NCI-H345 (cell line): ENCODE measurements at regions not wholly inside any gene's neighbourhood (a gene's known extent, or its start where the extent isn't known, plus 50 kb on each side); places are given as distances from the start of the nearest gene placed in this dataset.
"Not testable (repeated sequence)": the region's sequence is repeated elsewhere in the genome, so short reads cannot be mapped to it uniquely, and the experiment has no call there.

ENCODE experiments used
- DNase-seq: peaks from one replicate; lab custom pipeline; 2025; lab: John Stamatoyannopoulos, UW

DNA sequence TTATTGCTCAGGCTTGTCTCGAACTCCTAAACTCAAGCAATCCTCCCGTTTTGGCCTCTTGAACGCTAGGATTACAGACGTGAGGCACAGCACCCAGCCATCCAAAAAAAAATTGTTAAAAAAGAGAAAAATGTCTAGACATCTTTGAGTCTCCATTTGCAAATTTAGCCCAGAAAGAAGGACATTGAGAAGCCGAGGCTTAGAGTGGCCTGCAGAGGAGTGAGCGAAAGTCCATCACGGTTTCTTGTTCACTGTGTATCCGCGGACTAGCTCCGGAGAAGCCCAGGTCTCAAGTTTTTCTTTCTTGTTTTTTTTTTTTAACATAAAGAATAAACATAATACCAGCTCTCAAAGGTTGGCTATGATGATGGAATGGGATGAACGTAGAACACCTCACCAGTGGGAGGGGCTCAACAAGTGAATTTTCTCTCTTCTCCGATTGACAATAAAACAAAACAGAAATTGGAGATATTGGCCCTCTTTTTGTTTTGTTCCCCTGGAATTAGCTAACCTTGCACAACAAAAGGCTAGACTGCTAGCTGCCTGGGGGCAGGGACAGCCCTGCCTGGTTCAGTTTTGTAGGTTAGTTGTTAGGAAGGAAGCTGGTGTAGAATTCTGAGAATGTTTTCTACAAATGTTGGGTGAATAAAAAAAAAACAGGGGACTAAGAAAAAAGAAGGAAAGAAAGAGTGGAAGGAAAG is 163.4 kb downstream of the MYCN start:
- DNase-seq, result no peak

DNA sequence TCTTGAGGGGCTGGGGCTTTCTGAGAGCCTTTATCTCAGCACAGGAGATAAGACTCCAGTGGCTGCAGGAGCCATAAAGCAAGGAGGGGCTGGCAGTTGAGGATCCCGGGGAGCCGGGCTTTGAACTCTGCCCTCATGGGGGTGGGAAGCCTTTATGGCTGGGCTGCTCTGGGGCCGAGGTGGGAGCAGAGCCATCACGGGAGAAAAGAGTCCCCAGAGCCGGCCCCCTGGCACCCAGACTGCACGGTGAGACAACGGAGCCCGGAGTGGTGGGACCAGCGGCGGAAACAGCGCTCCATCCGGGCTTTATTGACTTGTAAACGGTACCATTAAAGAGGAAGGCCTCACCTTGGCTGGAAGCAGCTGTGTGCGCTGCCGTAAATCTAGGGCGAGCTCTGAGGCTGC is 162.6 kb downstream of the MYCN start:
- no peak for DNase-seq

DNA sequence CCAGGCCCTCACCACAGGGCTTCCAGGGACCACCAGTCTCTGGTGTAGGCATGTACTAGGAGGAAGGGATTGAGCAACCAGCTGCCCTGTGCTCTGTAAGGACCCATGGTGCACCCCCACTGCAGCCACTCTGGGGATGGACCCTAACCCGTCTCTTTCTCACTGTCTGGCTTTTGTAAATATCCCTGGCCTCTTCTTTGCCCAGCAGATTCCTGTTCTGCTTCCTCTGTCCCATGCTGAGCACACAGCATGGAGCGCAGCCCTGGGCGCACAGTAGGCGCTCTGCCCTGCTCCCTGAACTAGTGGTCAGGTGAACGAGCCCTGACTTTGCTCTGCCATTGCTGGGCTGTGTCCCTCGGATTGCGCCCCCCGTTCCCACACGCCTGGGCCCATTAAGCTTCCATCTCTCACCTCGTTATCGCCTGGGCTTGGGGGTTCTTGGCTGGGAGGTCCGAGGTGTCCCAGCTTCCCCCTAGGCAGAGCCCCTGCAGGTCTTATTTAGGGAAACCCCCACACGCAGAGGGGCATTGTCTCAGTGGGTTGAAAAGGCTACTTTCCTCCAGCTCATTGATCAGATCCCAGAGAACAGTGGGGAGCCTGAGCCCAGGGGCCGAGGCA is 162.1 kb downstream of the MYCN start:
- DNase-seq, result no peak

DNA sequence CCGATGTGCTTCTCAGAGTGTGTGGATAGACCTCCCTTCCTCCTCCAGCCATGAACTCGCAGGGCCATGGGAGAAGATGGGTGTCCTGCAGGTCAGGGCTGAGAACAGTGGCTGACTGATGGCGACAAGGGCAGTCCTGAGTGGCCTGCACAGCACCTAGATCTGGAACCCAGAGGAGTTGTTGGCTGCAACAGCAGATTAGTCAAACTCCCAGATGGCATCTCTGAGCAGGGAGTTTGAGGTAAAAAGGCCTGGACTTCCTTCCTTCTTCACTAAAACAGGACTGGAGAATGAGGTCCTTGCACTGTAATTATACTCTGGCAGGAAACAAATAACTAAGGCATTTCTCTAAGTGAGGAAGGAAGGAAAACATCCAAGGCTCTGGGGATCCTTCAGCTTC is 160.8 kb downstream of the MYCN start:
- DNase-seq, result no peak

DNA sequence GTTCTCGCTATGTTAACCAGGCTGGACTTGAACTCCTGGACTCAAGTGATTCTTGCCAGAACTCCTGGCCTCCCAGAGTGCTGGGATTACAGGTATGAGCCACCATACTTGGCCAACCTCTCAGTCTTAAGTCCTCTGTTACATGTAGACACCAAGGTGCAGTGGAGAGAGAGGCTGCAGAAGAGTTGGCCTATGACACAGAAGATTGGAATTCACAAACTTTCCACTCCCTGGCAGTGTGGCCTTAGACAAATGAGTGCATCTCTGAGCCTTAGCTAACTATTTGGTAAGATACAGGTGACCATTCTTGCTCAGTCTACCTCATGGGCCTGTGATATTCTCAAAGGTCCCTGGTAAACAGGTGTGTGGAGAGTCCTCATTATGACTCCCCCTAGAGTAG is 159.7 kb downstream of the MYCN start:
- DNase-seq, result no peak

DNA sequence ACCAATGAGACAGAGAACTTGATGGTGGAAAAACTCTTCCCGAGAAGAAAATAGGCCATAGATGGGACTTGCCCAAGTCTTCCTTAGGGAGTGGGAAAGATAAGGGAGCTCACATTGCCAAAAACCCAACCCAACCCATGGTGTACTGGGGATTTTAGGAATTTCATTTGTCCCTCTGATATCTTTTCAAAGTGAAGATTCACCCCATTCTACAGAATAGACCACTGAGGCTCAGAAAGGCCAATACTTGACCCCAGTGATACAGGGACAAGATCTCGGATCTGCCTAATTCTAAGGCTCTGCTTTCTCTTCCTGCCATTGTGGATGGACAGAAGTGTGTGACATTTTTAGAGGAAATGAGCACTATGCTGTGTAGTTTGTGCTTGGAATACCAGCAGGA is 159.0 kb downstream of the MYCN start:
- no peak for DNase-seq

DNA sequence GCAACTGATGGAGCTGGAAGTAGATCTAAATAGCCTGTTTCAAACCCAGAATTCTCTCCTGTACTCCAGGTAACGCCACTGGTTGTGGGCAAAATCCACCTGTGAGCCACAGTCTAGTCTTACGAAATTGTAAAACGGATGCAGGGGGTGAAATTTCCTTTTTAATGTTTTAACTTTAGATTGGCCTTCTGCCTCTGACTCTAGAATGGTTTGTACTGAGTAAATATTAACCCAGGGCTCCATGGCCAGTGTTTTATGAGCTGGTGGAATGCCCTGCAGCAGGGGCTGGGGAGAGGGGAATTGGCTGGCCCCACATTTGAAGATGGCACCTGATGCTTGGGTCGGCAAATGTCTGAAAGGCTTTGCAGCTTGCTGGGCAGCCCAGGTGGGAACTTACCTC is 156.6 kb downstream of the MYCN start:
- DNase-seq, result no peak

DNA sequence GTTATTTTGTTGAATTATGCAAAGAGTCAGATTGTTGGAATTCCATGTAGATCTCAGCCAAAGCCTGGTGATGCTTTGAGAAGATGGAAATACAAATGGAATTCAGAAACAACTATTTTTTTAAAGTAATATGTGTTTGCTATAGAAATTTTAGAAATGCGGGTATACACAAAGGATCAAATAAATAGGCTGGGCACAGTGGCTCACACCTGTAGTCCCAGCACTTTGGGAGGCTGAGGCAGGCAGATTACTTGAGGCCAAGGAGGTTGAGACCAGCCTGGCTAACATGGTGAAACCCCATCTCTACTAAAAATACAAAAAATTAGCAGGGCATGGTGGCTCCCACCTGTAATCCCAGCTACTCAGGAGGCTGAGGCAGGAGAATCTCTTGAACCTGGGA is 155.1 kb downstream of the MYCN start:
- not testable (repeated sequence) for DNase-seq

DNA sequence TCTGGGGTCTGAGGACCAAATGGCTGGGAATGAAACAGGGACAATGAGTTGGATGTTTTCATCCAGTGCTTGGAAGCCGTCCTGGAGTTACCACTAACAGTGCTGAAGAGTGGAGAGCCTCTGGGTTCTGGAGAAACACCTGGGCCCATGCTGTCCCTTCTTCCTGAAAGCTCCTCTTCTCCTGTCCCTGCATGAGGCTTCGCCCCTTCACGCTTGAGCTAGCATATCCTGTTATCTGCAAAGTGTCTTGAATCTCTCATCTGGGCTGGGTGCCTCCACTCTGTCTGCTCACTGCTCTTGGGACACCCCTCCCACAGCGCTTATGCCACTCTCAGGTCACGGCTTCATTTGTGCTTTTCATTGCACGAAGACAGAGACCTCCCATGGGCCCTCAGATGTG is 154.5 kb downstream of the MYCN start:
- no peak for DNase-seq

DNA sequence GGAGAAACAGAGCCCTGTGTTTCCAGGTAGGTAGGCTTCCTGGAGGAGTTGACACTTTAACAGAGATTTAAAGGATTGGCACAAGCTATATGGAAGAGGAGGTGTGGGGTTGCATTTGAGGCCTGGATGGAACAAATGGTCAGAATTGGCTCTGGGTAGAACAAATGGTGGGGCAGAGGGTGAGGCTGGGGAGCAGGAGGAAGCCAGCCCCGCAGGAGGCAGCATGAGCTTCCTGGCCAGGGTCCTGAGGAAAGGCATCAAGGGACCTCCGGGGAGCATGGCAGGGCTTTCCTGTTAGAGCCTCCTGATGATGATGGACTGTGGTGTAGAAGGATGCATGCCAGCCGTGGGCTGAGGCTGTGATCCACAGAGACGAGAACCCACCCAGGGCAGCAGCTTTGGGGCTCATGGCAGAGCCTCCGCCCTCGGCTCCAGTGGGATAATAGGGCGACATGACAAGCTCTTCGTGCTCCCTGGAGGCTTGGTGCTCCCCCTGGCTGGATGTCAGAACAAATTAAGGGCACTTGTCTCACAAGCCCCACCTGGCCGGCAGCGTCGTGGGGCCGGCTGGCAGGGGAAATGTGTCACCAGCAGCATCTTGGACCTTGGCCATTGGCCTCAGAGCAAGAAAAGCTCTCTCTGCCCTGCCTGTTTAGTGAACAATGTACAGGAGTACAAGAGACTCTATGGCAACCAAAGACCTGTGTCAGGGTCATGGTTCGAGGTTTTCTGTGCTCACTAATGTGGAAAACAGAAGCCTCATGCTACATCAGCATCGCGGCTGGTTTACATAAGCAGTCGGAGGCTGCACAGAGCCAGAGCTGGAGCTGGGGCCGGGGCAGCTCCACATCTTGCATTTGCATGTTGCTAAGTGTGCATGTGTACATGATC is 153.5 kb downstream of the MYCN start:
- no peak for DNase-seq

DNA sequence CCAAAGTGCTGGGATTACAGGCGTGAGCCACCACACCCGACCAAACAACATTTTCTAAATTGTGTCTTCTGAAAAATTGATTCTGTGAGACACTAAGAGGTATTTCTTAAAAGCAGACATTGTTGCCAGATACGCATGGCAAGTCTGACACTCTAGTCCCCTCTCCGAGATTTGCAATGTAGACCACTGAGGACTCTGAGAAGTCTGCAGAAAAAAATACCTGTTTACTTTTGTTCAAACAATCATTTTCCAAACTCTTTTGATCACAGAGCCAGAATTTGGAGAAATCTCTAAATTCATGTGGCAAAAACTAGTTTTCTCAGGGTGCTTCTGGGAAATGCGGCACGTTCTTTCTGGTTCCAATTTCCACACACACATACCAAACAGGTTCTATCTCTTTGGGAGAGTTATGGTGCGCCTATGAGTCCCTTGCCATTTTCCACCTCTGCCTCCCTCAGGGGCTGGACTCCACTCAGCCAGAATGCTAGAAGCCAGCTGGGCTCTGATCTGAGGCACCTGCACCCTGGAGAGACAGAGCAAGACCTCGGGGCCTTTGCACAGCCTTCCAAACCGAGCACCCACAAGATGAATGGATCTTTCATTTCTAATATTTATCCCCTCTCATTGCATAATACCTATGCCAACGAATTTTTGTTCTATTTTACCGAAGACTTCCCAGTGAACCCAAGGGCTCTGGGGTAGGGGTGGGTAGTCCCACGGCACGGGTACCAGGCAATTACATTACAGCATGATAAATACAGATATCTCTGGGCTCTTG is 152.7 kb downstream of the MYCN start:
- DNase-seq, result no peak

DNA sequence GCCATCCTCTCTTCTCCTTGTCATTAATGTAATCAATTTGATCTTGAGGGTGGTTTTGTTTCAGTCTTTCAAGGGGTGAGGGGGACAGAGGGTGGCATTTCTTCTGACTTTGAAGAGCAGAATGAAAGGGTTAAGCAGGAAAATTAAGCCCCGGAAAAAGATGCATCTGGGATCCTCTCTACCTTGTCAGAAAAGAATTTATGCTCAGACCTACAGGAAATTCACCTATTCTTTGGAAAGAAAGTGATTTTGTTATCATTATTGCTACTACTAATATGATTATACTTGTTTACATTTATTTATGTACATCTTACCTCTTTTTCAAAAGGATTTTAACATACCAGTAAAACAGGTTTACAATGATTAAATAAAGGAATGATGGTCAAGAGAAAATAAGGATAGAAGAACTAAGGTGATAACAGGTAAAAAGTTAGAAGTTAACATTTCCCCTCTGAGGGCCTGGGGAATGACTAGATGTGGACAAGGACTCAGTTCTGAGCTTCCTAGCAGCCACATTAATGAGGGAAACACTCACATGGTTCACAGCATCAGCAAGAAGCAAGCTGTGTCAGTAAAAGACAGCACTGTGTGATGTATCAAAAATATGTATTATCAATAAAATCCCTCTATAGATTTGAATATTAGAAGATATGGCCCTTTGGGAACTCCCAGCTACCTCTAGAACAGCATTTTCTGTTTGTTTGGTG is 151.4 kb downstream of the MYCN start:
- no peak for DNase-seq

DNA sequence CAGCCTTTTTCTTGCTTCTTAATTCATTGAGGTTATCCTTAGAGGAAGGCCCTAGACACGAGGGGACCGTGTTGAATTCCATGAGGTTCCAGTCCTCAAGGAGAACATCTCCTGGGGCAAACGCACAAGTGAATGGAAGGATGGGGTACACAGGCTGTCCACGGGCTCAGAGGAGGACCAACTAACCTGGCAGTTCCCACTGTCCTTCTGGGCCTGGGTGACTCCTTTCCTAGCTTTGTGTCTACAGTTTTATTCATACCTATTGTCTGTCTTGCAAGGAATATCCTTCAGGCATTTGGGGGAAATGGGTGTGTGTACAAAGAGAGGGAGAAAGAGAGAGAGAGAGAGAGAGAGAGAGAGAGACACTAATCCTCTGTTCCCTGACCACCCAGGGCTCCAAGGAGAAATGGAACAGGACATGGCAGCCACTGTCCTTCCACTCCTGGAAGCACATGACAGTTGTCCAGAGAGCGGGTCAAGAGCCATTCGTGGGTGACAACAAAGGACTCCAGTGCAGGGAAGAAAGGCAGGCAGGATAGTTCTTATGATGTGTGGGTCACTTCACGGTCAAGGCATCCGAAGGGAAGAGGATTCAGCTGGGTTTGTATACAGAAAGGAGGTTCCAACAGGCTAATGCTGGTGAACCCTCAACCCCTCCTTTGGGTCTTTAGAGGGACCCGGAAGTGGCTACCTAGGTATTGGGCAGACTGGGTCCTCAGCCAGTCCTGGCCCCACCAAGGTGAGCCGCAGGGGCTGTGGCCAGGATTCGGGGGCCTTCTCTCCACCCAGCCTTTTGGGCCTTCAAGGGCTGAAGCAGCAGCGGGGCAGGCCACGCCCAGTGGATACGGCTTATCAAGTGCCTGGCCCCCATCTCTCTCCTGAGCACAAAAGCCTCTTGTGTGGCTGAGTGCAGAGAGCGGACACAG is 150.6 kb downstream of the MYCN start:
- no peak for DNase-seq

DNA sequence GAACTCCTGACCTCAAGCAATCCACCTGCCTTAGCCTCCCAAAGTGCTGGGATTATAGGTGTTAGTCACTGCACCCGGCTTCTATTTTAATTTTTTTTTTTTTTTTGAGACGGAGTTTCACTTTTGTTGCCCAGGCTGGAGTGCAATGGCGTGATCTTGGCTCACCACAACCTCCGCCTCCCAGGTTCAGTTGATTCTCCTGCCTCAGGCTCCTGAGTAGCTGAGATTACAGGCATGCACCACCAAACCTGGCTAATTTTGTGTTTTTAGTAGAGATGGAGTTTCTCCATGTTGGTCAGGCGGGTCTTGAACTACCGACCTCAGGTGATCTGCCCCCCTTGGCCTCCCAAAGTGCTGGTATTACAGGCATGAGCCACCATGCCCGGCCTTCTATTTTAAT is 149.1 kb downstream of the MYCN start:
- DNase-seq, result not testable (repeated sequence)

DNA sequence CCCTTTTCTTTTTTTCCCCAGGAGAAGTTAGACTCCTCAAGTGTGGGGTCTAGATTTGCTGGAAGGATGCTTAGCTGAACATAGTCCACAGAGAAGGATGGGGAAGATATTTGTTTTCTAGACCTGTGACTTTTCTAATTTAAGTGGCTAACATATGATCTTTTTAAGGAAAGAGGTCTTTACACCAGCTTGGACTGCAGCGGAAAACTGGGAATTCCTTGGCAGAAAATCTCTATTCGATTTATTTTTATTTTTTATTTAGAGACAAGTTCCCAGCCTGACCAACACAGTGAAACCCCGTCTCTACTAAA is 148.4 kb downstream of the MYCN start:
- DNase-seq, result no peak

DNA sequence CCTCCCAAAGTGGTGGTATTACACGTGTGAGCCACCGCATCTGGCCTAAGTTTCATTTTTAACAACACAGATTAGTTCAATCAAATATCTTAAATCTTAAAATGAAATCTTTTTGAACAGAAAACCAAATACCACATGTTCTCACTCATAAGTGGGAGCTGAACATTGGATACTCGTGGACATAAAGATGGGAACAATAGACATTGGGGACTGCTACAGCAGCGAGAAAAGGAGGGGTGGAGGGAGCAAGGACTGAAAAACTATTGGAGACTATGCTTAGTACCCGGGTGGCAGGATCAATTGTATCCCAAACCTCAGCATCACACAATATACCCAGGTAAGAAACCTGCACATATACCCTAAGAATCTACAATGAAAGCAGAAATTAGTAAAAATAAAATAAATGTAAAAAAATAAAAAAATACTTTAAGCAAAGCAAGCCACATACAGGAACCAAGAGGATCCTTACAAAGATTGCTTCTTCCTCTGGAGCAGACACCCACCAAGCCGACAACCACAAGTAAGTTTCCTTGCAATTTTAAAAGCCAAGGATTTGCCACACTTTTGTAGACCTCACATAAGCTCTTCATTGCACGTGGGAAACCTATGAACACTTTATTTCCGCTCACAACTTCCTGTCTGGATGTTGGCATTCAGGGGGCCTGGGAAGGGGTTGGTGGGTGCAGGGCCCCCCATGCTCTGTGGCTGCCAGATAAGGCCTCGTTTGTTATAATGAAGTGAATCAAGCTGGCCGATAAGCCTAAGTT is 147.9 kb downstream of the MYCN start:
- no peak for DNase-seq

DNA sequence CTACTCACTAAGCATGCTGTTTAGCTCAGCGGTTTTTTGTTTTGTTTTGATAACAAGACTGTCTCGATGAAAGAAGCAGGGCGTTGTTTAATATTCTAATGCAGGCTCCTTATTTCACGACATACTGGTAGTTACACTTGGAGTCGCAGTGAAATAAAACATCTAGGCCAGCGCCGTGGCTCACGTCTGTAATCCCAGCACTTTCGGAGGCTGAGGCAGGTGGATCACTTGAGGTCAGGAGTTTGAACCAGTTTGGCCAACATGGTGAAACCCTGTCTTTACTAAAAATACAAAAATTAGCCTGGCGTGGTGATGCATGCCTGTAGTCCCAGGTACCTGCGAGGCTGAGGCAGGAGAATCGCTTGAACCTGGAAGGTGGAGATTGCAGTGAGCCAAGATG is 145.8 kb downstream of the MYCN start:
- DNase-seq, result not testable (repeated sequence)

DNA sequence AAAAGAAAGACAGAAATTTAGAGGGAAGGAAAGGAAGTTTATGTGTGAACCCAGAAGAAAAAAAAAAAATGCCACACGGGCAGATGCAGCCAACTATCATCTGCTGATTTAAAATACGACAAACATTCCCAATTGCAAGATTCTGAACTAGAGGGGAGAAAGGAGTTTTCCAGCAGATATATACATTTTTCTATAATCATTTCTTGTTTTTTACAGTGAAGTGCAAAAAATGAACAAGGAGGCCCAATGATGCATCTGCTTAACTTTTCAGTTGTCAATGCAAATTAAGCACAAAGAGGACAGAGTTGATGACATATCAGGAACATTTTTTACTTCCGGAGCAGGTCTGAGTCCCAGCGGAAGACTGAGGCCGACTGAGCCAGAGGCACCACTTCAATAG is 144.7 kb downstream of the MYCN start:
- DNase-seq, result no peak

DNA sequence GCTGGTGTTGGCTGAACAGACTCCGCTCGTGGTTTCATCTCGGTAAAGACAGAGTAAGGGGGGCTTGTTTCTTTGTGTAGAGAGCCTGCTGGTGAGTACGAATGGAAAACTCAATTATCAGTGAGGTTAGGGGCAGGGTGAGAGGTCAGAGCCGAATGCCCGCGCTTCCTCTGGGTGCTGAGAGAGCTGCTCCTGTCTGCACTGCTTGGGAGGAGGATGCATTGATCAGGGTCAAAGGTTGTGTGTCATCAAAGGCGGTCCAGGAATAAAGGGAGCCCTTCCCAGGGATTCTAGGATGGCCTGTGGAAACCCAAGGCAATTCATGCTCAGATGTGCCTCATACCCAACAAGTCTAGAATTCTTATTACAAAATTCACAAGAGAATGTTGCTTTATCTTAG is 143.9 kb downstream of the MYCN start:
- no peak for DNase-seq

DNA sequence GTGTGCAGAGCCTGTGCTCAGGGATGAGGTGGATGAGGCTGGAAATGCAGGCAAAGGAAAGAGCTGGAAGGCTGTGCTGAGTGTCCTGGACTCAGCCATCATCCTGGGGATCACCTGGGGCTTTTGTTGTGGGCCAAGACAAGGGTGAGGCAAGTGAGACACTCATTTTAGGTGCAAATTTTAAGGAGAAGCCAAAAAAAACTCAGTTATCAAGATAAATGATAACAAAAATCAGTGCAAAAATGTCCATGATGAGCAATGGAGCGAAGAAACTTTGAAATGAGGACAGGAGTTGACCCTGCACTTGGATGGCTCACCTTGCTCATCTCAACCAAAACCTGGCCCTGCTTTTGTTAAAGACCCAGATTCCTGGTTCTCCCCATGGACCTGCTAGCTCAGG is 141.9 kb downstream of the MYCN start:
- DNase-seq, result no peak
